Adrenal gland (tissue), 5 donors: ENCODE measurements at regions not wholly inside any gene's neighbourhood (a gene's known extent, or its start where the extent isn't known, plus 50 kb on each side); places are given as distances from the start of the nearest gene placed in this dataset.

Experiments
- POLR2A ChIP-seq, 2 donors: fragments of 450-650 bp; IDR thresholded peaks; one replicate each; pipeline ENCODE4 v1.6.1; 2017; ENCODE audit warnings: antibody characterized with exemption in 2 of 2, mild to moderate bottlenecking in 2 of 2, moderate library complexity in 1 of 2
- TF ChIP-seq, protein P1 (sequence below), 6 experiments: fragments of 450-650 bp in 4 of 6; fragments of 200-600 bp in 2 of 6; sonication (generic) in 1 of 6; IDR thresholded peaks; 1 replicate in 5 of 6; 2 replicates in 1 of 6; pipeline versions ENCODE4 v1.5.1 to v1.8.0; 2016 to 2021; ENCODE audit warnings: antibody characterized with exemption in 6 of 6, mild to moderate bottlenecking in 2 of 6, moderate library complexity in 1 of 6
- donor health status: DM: no; HTN: no; CAD: no.

GRCh38 chr2:60313470-60314172, 239.8 kb downstream of the BCL11A start:
- TF ChIP-seq POLR2A (IDR thresholded peaks at IDR 0.05) = no peak
- TF ChIP-seq, protein P1, sequence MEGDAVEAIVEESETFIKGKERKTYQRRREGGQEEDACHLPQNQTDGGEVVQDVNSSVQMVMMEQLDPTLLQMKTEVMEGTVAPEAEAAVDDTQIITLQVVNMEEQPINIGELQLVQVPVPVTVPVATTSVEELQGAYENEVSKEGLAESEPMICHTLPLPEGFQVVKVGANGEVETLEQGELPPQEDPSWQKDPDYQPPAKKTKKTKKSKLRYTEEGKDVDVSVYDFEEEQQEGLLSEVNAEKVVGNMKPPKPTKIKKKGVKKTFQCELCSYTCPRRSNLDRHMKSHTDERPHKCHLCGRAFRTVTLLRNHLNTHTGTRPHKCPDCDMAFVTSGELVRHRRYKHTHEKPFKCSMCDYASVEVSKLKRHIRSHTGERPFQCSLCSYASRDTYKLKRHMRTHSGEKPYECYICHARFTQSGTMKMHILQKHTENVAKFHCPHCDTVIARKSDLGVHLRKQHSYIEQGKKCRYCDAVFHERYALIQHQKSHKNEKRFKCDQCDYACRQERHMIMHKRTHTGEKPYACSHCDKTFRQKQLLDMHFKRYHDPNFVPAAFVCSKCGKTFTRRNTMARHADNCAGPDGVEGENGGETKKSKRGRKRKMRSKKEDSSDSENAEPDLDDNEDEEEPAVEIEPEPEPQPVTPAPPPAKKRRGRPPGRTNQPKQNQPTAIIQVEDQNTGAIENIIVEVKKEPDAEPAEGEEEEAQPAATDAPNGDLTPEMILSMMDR (IDR thresholded peaks at IDR 0.05) = no peak
